ENCODE measurements at regions not wholly inside any gene's neighbourhood (a gene's known extent, or its start where the extent isn't known, plus 50 kb on each side); places are given as distances from the start of the nearest gene placed in this dataset.

DNA sequence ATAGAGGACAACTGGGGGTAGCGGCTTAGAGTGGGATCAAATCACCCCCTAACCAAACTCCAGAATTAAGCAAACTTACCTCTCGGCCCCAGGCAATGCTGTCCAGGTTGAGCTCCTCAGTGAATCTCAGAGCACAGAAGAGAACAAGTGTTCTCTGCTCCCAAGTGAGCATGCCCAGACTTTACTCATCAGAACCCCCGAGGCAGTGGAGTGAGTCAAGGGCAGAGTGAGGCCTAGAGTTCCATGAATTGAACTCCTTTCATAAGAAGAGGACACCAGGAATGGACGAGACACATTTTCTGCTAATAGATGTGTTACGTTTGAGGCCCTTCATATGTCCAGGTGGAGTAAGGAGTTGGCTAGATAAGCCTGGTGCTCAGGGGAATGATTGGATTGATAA, 134.0 kb upstream of the DTNBP1 start:
- DNase-seq (ENCODE audit: low read depth): no peak

DNA sequence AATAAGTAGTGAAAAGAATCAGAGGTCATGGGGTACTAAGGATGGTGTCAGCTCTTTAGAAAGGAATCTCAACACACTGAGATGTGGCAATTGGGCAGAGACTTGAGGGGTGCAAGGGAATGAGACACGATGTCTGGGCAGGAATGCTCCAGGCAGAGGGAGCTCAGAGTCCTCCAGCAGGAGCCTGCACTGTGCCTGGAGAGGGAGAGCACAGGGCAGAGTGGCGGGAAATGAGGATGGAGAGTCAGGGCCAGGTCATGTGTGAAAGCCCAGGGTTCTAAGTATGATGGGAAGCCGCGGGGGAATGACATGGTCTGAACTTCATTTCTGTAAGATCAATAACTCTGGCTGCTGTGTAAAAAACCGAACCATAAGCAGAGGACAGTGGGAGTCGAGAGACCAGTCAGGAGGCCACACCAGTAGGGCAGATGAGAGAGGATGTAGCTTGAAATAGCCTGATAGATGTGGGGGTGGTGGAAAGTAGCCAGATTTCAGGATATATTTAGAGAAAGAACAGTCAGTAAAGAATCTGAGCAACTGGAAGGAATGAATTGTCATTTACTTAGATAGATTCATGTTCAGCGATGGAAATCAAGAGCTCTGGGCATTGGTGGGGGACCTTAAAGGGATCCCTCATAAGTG, 133.4 kb upstream of the DTNBP1 start:
- no peak for DNase-seq (ENCODE audit: low read depth)

DNA sequence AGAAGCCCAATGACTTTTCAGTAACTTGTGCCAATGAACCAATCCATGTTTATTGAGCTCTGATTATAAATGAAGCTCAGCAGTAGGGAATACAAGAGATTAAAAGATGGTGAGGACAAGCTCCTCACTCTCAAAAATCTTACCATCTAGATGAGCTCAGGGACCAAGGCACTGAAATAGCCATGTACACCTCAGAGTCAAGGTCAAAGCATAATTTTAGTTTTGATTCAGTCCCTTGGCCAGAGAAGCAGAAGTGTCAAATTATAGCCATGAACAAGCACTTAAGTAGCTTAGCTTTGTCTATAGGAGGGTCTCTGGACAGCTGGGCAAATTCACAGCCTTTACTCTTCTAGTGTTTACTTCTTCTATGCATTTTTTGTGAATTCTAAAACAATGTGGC, 131.0 kb upstream of the DTNBP1 start:
- no peak for DNase-seq (ENCODE audit: low read depth)

DNA sequence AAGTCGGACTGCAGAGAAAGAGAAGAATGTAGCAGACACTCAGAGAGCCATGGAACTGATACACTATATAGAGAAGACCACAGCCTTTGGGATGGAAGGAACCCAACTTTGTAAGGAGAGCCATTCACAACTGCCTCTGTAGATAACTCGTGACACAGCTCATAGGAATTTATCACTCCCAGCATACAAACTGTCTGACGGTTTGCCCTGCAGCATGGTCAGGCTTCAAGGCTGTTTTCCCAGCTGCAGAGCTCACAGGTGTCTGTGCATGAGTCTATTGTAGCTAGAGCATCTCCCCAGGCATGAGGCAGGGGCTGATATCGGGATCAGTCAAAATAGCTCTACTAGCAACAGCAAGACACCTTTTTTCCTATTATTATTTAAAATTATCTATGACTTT, 130.5 kb upstream of the DTNBP1 start:
- no peak for DNase-seq (ENCODE audit: low read depth)

DNA sequence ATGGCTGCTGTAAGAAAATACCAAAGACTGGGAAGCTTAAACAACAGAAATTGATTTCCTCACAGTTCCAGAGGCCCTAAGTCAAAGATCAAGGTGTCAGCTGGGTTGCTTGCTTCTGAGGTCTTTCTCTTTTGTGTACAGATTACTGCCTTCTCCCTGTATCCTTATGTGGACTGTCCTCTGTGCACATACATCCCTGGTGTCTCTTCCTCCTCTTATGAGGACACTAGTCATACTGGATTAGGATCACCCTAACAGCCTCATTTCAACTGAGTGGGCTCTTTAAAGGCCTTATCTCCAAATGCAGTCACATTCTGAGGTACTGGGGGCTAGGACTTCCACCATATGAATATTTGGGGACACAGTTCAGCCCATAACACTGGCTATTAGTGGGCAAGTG, 130.0 kb upstream of the DTNBP1 start:
- DNase-seq (ENCODE audit: low read depth): no peak

DNA sequence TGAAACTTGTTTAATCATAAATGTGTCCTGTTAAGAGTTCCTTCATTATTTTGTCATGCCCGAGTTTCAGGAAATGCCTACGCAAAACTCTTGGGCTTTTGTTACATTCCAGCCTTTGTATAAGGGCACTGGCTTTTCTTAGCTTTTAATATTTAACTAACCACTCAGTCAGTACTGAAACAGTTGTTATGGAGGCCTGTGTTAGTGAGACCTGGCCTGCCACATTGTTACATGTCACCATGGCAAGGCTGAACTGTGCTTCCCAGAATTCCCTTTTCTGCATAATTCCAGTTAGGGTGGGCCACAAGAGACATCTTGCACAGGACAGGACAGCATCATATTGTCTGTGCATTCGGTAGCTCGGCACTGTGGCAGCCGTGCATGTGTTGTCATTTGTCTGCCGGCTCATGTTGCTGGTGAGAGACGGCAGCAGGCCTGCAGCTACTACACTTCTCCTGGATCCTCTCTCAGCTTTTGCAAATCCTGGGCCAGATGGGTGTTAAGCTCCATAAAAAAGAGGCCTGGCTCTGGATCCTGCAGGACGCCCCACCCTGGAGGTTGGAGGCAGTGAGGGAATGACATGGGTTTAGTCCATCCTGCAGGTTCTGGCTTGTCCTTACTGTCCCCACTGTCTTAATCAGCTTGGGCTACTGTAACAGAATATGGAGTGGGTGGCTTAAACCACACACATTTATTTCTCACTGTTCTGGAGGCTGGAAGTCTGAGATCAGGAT, 128.8 kb upstream of the DTNBP1 start:
- DNase-seq (ENCODE audit: low read depth): no peak

DNA sequence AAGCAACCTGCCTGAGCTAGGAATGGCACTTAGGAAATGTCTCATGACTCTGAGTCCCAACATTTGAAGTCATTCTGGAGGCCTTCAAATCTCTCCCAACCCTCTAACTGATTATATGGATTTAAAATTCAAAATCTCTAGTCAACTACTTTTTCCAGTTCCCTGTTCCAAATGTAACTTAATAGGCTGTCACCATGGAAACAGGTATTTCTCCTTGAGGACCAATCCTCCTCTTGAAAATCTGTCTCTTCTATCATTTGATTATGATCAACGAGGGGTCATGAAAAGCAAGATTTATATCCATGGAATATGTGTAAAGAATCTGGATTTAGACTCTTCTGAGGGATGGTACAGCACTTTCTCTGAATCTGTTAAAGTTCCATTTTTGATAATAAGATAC, 127.3 kb upstream of the DTNBP1 start:
- no peak for DNase-seq (ENCODE audit: low read depth)

DNA sequence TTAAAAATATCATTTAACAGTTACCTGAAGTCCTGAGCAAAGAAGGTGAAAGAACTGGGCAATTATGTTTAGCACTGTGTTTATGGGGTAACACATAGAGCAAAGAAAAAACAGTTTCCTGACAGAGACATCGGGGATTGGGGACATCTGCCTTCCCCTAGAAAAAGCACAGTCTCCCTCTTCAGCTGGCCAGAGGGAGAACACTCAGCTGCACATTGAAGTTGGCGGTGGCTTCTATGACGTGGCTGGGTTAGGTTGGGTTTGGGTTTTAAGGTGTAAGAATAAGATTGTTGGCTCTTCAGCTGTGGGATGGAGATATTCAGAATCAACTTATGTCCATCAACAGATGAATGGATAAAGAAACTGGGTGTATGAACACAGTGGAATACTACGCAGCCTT, 124.0 kb upstream of the DTNBP1 start:
- DNase-seq (ENCODE audit: low read depth): no peak

DNA sequence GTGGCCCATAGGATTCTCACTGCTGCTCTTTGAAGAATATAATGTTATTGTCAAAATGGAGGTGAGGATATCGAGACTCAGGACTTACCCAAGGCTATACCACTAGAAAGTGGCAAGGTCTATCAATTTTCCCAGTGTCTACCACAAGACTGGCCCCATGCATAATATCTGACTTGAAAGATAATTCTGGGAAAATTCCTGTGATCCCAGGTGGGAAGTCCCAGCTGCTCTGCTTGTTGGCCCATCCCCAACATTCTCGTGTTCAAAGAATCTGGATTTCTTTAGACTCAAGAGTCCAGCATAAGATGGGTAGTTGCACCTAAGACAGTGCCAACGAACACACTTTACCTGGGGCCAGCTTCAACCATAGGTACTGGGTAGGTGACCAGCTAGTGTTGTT, 120.7 kb upstream of the DTNBP1 start:
- no peak for DNase-seq (ENCODE audit: low read depth)

DNA sequence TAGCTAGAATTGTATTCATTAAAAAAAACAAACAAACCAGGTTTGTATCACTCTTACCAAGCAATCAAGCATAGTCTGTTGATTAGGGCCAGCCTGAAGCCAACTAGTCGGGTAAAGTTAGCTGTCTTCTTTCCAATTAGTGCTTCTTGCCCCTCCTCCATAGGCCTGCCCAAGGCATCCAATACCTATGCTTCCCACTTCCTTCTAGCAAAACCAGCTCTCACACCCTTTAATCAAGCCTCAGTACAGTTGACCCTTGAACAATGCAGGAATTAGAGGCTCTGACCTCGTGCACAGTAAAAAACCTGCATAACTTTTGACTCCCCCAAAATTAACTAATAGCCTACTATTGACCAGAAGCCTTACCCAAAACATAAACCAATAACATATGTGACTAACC, 119.1 kb upstream of the DTNBP1 start:
- no peak for DNase-seq (ENCODE audit: low read depth)

DNA sequence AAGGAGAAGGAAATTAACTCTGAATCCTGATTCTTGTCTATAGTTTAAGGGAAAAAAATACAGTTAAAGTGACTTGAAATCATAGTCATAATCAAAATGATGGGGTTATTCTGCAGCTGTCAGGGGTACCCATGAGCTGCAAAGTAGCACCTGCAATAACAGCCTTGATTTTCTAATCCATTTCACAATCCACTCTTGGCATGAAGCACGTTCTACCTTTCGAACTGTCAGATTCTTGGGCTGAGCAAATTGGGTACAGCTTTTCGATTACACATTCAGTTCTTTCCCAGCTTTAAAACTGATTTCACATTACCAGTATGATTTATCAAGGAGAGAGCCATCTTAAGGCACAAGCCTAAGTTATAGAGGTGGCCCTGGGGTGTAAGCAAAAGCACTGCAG, 118.5 kb upstream of the DTNBP1 start:
- no peak for DNase-seq (ENCODE audit: low read depth)

DNA sequence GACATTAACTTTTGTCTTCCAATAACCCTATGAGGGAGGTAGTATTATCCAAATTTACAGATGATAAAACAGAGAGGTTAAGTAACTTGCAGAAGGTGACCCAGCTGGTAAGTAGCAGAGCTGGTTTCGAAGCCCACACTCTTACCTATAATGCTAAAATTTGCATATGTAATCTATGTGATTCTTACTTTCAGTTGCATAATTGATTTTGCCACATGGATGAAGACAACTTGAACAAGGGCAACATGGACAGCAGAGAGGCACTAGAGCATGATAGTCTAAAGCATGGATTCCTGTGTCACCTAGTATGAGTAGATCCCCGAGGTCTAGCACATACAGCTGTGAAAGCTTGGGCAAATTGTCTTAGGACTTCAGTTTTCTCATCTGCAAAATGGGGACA, 117.6 kb upstream of the DTNBP1 start:
- no peak for DNase-seq (ENCODE audit: low read depth)

DNA sequence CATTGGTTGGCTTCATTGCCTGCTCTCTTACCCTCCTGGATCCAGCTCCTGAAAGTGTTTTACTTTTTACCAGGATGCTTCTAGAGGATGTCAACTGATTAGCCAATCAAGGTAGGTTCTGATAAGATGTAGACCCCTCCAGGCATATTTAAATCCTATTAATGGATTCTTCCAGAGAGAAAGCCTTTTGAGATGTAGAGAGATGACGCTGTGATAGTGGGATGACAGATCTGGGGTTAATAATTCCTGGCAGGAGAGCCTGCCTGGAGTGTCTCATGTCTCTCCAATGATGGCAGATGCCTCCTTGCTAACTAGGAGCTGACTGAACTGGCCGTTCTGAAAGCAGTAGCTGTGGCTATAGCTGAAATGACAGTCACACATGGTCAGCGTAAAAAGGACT, 116.9 kb upstream of the DTNBP1 start:
- no peak for DNase-seq (ENCODE audit: low read depth)

DNA sequence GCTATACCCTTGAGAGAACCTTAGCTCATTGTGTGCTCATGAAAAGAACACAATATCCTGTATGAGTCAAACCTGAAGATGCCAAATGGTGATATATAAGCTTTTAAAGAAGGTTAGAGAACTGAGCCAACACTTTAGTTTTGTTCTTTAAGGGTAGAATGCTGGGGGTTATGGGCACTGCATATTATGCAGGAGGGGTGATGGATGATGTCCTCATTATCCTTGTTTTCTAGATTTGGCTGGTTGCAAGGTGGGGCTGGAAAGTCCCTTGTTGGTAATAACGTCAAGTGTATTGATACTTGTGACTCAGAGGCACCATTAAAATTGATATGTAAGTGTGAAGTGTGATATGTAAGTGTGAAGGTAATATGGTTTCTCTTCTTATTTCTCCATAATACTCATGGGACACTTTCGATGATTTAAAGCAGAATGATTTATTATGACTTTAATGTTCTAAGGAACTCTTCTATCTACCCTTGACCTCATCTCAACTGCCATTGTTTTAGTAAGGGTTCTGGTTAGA, 113.7 kb upstream of the DTNBP1 start:
- no peak for DNase-seq (ENCODE audit: low read depth)

DNA sequence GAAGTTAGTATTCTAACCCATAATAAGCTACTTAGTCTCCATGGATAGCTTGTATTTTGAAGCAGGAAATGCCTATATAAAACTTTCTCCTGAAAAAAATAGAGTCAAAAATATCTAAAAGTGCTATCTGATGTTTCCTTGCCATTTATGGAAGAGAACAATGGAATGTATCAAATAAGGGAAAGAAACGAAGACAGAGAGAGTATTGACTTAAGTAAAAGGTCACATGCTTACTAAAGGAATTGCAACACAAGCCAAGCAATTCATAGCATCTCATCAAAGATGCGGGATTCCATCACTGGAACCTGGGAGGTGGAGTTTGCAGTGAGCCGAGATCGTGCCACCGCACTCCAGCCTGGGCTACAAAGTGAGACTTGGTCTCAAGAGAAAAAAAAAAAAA, 112.9 kb upstream of the DTNBP1 start:
- no peak for DNase-seq (ENCODE audit: low read depth)

DNA sequence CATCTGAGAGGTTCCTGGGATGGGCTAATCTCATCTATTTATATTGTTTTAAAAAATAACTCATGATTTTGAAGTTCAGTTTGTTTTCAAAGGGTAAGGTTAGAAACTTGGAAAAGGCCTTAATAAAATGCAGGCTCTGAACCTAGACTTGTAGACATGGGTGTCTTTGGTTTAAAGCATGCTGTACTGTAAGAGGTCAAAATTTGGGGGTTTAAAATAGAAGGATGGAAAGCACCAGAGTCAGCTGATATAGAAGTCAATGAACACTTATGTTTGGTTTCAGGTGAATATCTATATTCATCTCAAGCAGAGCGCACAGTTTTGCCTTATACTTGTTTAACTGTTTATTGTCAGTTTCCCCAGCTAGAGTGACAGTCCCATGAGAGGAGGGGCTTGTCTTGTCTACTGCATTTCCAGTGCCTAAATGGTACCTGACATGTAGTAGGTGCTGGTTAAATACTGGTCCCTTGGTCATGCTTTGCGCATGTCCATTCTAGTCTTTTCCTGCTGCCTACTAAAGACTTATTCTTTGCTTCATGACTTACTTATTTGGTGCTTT, 112.3 kb upstream of the DTNBP1 start:
- DNase-seq (ENCODE audit: low read depth): no peak

DNA sequence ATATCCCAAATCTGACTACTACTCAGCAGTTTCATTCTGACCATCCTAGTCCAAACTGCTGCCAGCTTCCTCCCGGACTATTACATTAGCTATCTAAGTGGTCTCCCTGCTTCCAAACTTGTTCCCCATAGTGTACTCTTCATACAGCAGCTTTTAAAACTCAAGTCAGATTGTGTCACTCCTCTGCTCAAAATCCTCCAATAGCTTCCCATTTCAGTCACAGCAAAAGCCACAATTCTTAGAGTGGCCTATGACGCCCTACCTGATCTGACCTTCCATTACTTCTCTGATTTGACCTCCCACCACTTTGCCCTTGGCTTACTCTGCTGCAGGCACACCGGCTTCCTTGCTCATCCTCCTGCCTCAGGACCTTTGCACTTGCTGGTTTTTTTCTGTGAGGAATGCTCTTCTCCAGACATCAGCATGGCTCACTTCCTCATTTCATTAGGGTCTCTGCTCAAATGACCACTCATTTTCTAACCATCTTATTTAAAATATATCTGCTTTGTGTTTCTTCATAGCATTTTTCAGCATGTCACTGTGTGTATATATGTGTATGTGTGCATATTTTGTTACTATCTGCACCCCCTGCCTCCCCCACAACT, 111.1 kb upstream of the DTNBP1 start:
- DNase-seq (ENCODE audit: low read depth): no peak

DNA sequence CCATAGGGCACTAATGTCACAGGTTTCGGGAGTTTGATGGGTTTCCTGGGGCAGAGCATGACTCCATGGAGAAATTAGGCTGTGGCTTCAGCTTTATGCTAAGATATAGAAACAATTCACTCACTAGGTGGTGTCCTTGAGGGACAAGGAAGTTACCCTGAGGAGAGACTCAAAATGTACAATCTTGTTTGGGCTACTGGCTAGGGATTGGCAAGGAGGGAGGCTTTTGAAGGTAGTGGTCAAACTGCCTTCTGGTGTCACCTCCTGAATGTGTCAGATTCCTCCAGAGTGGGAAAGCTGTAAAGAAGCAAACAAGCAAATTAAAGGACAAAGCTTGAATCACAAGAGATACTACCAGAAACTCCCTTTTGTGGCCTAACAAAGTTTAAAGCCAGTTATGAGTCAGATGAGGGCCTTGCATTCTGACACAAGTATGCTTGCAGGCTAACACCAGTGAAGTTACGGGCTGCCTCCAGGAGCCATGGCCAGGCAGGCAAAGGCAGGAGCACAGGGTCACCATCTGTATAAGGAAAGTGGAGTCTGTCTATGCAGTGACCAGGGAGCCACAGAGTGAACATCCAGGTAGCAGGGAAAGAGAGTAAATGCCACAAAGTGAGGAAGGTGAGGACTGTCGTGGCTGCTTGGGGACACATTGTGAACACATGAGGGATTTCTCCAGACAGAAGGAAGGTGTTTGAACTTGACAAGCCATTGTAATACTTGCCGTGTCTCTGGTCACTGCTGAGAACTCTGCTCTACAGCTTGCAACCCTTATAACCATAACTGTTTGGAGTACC, 107.7 kb upstream of the DTNBP1 start:
- no peak for DNase-seq (ENCODE audit: low read depth)

DNA sequence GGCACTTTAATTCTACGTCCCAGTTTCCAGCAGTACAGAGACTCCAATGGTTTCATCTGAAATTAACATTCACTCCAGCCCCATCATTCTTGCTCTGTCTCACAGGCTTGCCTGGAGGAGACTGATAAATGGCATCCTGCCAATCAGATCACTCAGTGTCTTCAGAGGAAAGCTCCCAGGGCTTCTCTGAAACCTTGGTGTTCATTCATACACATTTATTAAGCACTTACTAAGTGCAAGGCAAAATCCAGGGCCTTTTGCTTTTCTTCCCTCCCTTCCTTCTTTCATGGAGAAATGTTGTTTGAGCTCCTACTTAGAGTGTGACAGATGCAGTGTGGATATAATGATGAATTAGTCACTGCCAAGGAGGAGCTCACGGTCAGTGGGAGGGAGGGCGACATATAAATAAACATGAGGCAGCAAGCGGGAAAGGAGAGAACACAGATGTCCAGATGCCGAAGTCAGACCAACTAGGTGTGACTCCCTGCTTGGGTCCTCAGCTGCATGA, 106.7 kb upstream of the DTNBP1 start:
- no peak for DNase-seq (ENCODE audit: low read depth)

DNA sequence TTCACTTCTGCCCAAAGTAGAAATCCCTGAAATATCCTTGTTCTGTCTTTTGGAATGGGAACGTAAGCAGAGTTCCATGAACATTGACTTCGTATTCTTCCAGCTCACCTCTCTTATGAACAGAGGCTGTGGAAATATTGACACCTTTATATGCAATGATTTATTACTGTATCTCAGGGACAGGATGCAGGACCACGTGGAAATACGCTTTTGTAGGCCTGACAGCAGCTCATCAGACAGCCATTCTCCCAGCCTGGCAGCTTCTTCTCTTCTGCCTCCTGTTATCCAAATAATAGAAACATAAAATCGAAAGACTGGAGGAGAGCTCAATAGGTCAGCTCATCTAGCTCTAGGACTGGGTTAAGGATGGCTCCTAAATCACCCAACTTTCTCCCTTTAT, 106.2 kb upstream of the DTNBP1 start:
- DNase-seq (ENCODE audit: low read depth): no peak

DNA sequence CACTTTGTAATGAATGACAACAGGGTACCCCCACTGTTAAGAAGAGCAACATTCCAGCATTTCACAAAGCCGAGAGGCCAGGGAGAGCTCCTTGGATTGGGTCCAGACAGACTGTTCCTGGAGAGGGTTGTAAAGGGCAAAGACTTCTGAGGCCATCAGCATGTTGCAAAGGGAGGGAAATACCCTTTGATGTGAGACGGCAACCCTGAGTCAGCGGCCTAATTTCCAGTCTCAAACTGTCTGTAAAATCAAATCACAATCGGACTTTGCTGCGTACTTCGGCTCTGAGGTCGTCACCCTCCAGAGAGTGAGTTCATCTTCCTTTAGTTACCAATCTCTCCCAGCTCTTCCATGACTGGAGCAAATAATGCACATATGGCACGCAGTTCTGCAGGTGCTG, 101.0 kb upstream of the DTNBP1 start:
- DNase-seq (ENCODE audit: low read depth): no peak

DNA sequence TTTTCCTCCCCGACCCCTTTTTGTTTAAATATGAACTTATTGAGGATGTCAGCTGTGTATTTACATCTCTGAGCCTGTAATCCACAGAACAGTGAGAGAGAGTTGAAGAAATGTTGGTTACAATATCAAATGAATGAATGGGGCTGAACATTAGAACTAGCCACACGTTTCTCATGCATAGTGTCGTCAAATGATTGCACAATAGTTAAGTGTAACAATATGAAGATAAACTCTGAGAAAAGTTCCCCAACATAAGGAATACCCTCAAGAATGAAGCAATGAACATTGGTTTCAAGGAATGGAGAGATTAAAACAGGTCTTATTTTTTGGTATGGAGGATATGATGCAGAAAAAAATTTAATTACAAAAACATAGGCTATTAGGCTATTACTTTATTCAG, 100.5 kb upstream of the DTNBP1 start:
- DNase-seq (ENCODE audit: low read depth): no peak
